Vagina (tissue), 2 donors: ENCODE measurements at regions not wholly inside any gene's neighbourhood (a gene's known extent, or its start where the extent isn't known, plus 50 kb on each side); places are given as distances from the start of the nearest gene placed in this dataset.
A peak's percentile ranks its signal among the peaks of the same experiment; 100 is the strongest.

ENCODE experiments used
- DNase-seq, 2 donors: peaks; one replicate each; pipeline ENCODE4 v3.0.0-alpha.2; 2017; ENCODE audit errors: extremely low spot score in 2 of 2
- H3K27ac ChIP-seq: fragments of 200-600 bp; sonication (generic); one replicate; pipeline ENCODE4 v1.5.1; 2019
- H3K27me3 ChIP-seq: fragments of 200-600 bp; sonication (generic); one replicate; pipeline ENCODE4 v1.5.1; 2019
- H3K36me3 ChIP-seq, 2 donors: fragments of 200-600 bp; sonication (generic); one replicate each; pipeline ENCODE4 v1.5.1; 2017 to 2019
- H3K4me1 ChIP-seq: fragments of 200-600 bp; sonication (generic); one replicate; pipeline ENCODE4 v1.5.1; 2019
- H3K4me3 ChIP-seq, 2 donors: fragments of 200-600 bp; sonication (generic); 1 replicate in 1 of 2; 2 replicates in 1 of 2; pipeline ENCODE4 v1.5.1; 2016 to 2019
- H3K9me3 ChIP-seq: fragments of 200-600 bp; sonication (generic); one replicate; pipeline ENCODE4 v1.5.1; 2019
- CTCF ChIP-seq, 3 experiments: fragments of 450-650 bp in 2 of 3; fragments of 200-600 bp in 1 of 3; sonication (generic) in 1 of 3; IDR thresholded peaks; one replicate each; pipeline ENCODE4 v1.5.1; 2017 to 2019; ENCODE audit warnings: antibody characterized with exemption in 3 of 3, mild to moderate bottlenecking in 2 of 3, moderate library complexity in 2 of 3
- POLR2A ChIP-seq, 2 donors: fragments of 450-650 bp; IDR thresholded peaks; one replicate each; pipeline ENCODE4 v1.6.1; 2017; ENCODE audit warnings: antibody characterized with exemption in 2 of 2, mild to moderate bottlenecking in 2 of 2, moderate library complexity in 2 of 2
- POLR2AphosphoS5 ChIP-seq, 2 donors: sonication (generic); formaldehyde crosslinking; IDR thresholded peaks; one replicate each; pipeline ENCODE4 v1.9.0; 2017; ENCODE audit warnings: antibody characterized with exemption in 2 of 2, mild to moderate bottlenecking in 2 of 2, low read depth in 1 of 2; ENCODE audit not compliant: insufficient read depth in 1 of 2
- intact Hi-C: fragments of 100-400 bp; cut with DNase I; formaldehyde crosslinking; loops from one replicate; pipeline ENCODE4 v1.15.1; 2023

GRCh38 chr1:223460566-223461189 lies 67.5 kb downstream of the CCDC185 start:
- no peak for TF ChIP-seq CTCF (IDR thresholded peaks at IDR 0.05)
- no peak for TF ChIP-seq POLR2AphosphoS5 (IDR thresholded peaks at IDR 0.05; ENCODE audit: insufficient read depth in 1 of 2, low read depth in 1 of 2)
- TF ChIP-seq POLR2A (IDR thresholded peaks at IDR 0.05), result no peak
- intact Hi-C loops, result no loop called here
- no peaks in the 10 kb centered on the region for H3K9me3 ChIP-seq
- DNase-seq, result no peak
- no peak overlapping the region for H3K27ac ChIP-seq
- H3K4me1 ChIP-seq, result no peaks in the 10 kb centered on the region
- no peak overlapping the region for H3K4me3 ChIP-seq
- no peaks in the 10 kb centered on the region for H3K27me3 ChIP-seq
- H3K36me3 ChIP-seq, result no peaks in the 10 kb centered on the region

GRCh38 chr1:223462047-223462630 lies 68.9 kb downstream of the CCDC185 start:
- Histone ChIP-seq H3K4me3 (no peak overlapping the region), H3K27ac (no peak overlapping the region), H3K4me1 (no peaks in the 10 kb centered on the region), H3K9me3 (no peaks in the 10 kb centered on the region), H3K36me3 (no peaks in the 10 kb centered on the region), H3K27me3 (no peaks in the 10 kb centered on the region)
- TF ChIP-seq POLR2AphosphoS5 (IDR thresholded peaks at IDR 0.05; ENCODE audit: insufficient read depth in 1 of 2, low read depth in 1 of 2) (no peak), CTCF (IDR thresholded peaks at IDR 0.05) (no peak), POLR2A (IDR thresholded peaks at IDR 0.05) (no peak)
- intact Hi-C loops, result no loop called here
- no peak for DNase-seq

GRCh38 chr1:223462866-223463404 lies 69.7 kb downstream of the CCDC185 start:
- intact Hi-C loops, result no loop called here
- DNase-seq, result no peak
- TF ChIP-seq POLR2A (IDR thresholded peaks at IDR 0.05) (no peak), POLR2AphosphoS5 (IDR thresholded peaks at IDR 0.05; ENCODE audit: insufficient read depth in 1 of 2, low read depth in 1 of 2) (no peak), CTCF (IDR thresholded peaks at IDR 0.05) (no peak)
- Histone ChIP-seq H3K27ac (no peak overlapping the region), H3K4me1 (no peaks in the 10 kb centered on the region), H3K9me3 (no peaks in the 10 kb centered on the region), H3K4me3 (no peak overlapping the region), H3K36me3 (no peaks in the 10 kb centered on the region), H3K27me3 (no peaks in the 10 kb centered on the region)

GRCh38 chr1:223466151-223466550 lies 72.9 kb downstream of the CCDC185 start:
- Histone ChIP-seq H3K36me3 (no peaks in the 10 kb centered on the region), H3K27ac (no peak overlapping the region), H3K4me1 (no peaks in the 10 kb centered on the region), H3K9me3 (no peaks in the 10 kb centered on the region), H3K4me3 (no peak overlapping the region), H3K27me3 (no peaks in the 10 kb centered on the region)
- intact Hi-C loops, result no loop called here
- no peak for TF ChIP-seq POLR2AphosphoS5 (IDR thresholded peaks at IDR 0.05; ENCODE audit: insufficient read depth in 1 of 2, low read depth in 1 of 2)
- no peak for TF ChIP-seq POLR2A (IDR thresholded peaks at IDR 0.05)
- TF ChIP-seq CTCF (IDR thresholded peaks at IDR 0.05), result no peak
- DNase-seq, result no peak

- Histone ChIP-seq H3K36me3 (no peaks in the 10 kb centered on the region), H3K4me1 (no peaks in the 10 kb centered on the region), H3K27me3 (no peaks in the 10 kb centered on the region), H3K4me3 (no peak overlapping the region), H3K9me3 (no peaks in the 10 kb centered on the region), H3K27ac (no peak overlapping the region)
- intact Hi-C loops, result no loop called here
- peak in 1 of 2 donors; percentile 54 for DNase-seq
- TF ChIP-seq CTCF (IDR thresholded peaks at IDR 0.05) (no peak), POLR2AphosphoS5 (IDR thresholded peaks at IDR 0.05; ENCODE audit: insufficient read depth in 1 of 2, low read depth in 1 of 2) (no peak), POLR2A (IDR thresholded peaks at IDR 0.05) (no peak)
Observed at GRCh38 chr1:223471566-223471965, 78.4 kb downstream of the CCDC185 start.
